Astrocyte (in vitro differentiated cells and primary cell): ENCODE measurements at regions not wholly inside any gene's neighbourhood (a gene's known extent, or its start where the extent isn't known, plus 50 kb on each side); places are given as distances from the start of the nearest gene placed in this dataset.

Source experiments
- DNase-seq: peaks from one replicate; pipeline ENCODE4 v3.0.0-alpha.2; 2010; ENCODE audit warnings: low read depth
- FAIRE-seq: peaks from 2 replicates; lab custom pipeline; 2011; peaks lifted over from hg19 to GRCh38; lab: Jason Lieb, UNC
- H2AFZ ChIP-seq: 2 replicates; pipeline ENCODE4 v1.6.0; 2012; ENCODE audit warnings: low read depth, low read length, inconsistent platforms
- H3K27ac ChIP-seq: 2 replicates; pipeline ENCODE4 v1.5.1; 2011; ENCODE audit warnings: low read depth, low read length, inconsistent platforms
- H3K27me3 ChIP-seq: 2 replicates; pipeline ENCODE4 v1.6.0; 2011; ENCODE audit warnings: low read length, inconsistent platforms; ENCODE audit not compliant: insufficient read depth
- H3K36me3 ChIP-seq: 2 replicates; pipeline ENCODE4 v1.5.1; 2011; ENCODE audit warnings: low read length, inconsistent platforms; ENCODE audit not compliant: insufficient read depth
- H3K4me1 ChIP-seq: 2 replicates; pipeline ENCODE4 v1.5.1; 2011; ENCODE audit warnings: low read length, inconsistent platforms; ENCODE audit not compliant: insufficient read depth
- H3K4me2 ChIP-seq: 2 replicates; pipeline ENCODE4 v1.6.0; 2012; ENCODE audit warnings: low read length, inconsistent platforms
- H3K4me3 ChIP-seq: 2 replicates; pipeline ENCODE4 v1.5.1; 2011; ENCODE audit warnings: low read depth, mild to moderate bottlenecking, low read length, inconsistent platforms; ENCODE audit not compliant: insufficient read depth
- H3K79me2 ChIP-seq: 2 replicates; pipeline ENCODE4 v1.6.0; 2012; ENCODE audit warnings: mild to moderate bottlenecking, low read length, inconsistent platforms; ENCODE audit not compliant: insufficient read depth
- H3K9ac ChIP-seq: 2 replicates; pipeline ENCODE4 v1.6.0; 2012; ENCODE audit warnings: mild to moderate bottlenecking, low read length, inconsistent platforms
- H3K9me3 ChIP-seq: 2 replicates; pipeline ENCODE4 v1.5.1; 2012; ENCODE audit warnings: low read depth, mild to moderate bottlenecking, low read length, inconsistent platforms; ENCODE audit not compliant: insufficient read depth
- H4K20me1 ChIP-seq: 2 replicates; pipeline ENCODE4 v1.6.0; 2012; ENCODE audit warnings: low read length, inconsistent platforms; ENCODE audit not compliant: insufficient read depth
- H3K27ac Mint-ChIP-seq: one replicate; pipeline ENCODE4 v1.8.0; 2021; ENCODE audit warnings: mild to moderate bottlenecking, mixed read lengths; ENCODE audit not compliant: unreplicated experiment
- H3K27me3 Mint-ChIP-seq: one replicate; pipeline ENCODE4 v1.8.0; 2021; ENCODE audit warnings: low read depth, mixed read lengths; ENCODE audit not compliant: unreplicated experiment
- H3K36me3 Mint-ChIP-seq: one replicate; pipeline ENCODE4 v1.8.0; 2021; ENCODE audit warnings: low read depth, mixed read lengths; ENCODE audit not compliant: unreplicated experiment
- H3K4me1 Mint-ChIP-seq: one replicate; pipeline ENCODE4 v1.8.0; 2021; ENCODE audit warnings: low read depth, mixed read lengths; ENCODE audit not compliant: unreplicated experiment
- H3K4me3 Mint-ChIP-seq: one replicate; pipeline ENCODE4 v1.8.0; 2021; ENCODE audit warnings: mild to moderate bottlenecking, moderate library complexity, mixed read lengths; ENCODE audit not compliant: unreplicated experiment
- H3K9me3 Mint-ChIP-seq: one replicate; pipeline ENCODE4 v1.8.0; 2021; ENCODE audit warnings: mild to moderate bottlenecking, mixed read lengths; ENCODE audit not compliant: unreplicated experiment
- EZH2 ChIP-seq: IDR thresholded peaks from 2 replicates; pipeline ENCODE4 v1.6.1; 2012; ENCODE audit warnings: mild to moderate bottlenecking, low read length, inconsistent platforms; ENCODE audit not compliant: insufficient read depth
- TF ChIP-seq, protein P1 (sequence below): IDR thresholded peaks from 2 replicates; pipeline ENCODE4 v1.5.1; 2011; ENCODE audit warnings: low read depth, mild to moderate bottlenecking, inconsistent platforms, low read length, moderate library complexity; ENCODE audit not compliant: insufficient read depth

DNA sequence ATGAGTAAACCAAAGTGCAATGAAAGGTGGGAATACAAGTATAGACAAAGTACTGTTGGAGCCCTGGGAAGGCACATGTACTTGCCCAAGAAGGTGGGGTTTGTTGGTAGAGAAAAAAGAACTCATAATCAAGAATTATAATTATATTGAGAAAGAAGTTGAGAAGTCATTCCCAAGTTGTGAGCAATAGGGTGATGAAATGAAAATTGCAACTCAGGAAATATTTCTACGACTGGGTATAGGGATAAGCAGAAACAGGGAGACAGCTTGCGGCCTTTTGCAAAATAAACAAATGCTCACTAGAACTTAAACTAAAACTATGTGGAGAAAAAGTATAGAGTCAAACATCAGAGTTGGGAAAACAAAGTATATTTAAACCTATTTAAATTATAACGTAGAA lies 250.7 kb upstream of the FAM83B start:
- no peaks in the 10 kb centered on the region for H4K20me1 ChIP-seq
- Mint-ChIP-seq H3K36me3 (no peaks in the 10 kb centered on the region), H3K4me1 (no peaks in the 10 kb centered on the region), H3K9me3 (no peaks in the 10 kb centered on the region), H3K27me3 (no peaks in the 10 kb centered on the region), H3K4me3 (no peak overlapping the region), H3K27ac (no peak overlapping the region)
- H3K9ac ChIP-seq = no peak overlapping the region
- H3K36me3 ChIP-seq = no peaks in the 10 kb centered on the region
- DNase-seq = no peak
- H3K4me1 ChIP-seq = no peaks in the 10 kb centered on the region
- no peak overlapping the region for H2AFZ ChIP-seq
- H3K4me3 ChIP-seq = no peak overlapping the region
- H3K27ac ChIP-seq = no peak overlapping the region
- no peaks in the 10 kb centered on the region for H3K9me3 ChIP-seq
- TF ChIP-seq, protein P1, sequence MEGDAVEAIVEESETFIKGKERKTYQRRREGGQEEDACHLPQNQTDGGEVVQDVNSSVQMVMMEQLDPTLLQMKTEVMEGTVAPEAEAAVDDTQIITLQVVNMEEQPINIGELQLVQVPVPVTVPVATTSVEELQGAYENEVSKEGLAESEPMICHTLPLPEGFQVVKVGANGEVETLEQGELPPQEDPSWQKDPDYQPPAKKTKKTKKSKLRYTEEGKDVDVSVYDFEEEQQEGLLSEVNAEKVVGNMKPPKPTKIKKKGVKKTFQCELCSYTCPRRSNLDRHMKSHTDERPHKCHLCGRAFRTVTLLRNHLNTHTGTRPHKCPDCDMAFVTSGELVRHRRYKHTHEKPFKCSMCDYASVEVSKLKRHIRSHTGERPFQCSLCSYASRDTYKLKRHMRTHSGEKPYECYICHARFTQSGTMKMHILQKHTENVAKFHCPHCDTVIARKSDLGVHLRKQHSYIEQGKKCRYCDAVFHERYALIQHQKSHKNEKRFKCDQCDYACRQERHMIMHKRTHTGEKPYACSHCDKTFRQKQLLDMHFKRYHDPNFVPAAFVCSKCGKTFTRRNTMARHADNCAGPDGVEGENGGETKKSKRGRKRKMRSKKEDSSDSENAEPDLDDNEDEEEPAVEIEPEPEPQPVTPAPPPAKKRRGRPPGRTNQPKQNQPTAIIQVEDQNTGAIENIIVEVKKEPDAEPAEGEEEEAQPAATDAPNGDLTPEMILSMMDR = no peak
- no peak overlapping the region for H3K4me2 ChIP-seq
- FAIRE-seq = no peak
- no peaks in the 10 kb centered on the region for H3K27me3 ChIP-seq
- no peaks in the 10 kb centered on the region for H3K79me2 ChIP-seq

DNA sequence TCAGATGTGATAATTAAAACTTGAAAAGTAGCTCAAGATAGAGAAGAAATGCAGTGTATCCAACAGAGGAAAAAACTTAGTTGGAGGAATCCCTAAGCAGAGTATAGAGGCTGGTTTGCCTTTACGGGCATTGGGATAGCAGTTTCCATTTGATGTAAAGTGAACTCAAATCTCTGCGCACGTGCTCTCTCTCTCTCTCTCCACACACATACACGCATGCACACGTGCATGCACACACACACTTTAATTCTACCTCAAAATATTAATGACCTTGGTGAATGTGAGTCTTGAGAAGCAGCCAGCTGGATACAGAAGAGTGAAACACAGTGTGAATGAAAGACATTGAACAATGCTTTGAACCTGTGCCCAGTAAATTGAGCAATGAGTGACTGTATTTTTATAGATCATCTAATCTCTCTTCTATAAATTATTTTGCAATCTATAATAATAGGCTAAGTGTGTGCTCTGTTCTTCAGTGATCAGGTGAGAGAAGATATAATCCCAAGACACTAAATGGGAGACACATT lies 247.7 kb upstream of the FAM83B start:
- no peaks in the 10 kb centered on the region for H3K36me3 Mint-ChIP-seq
- TF ChIP-seq, protein P1 = no peak
- TF ChIP-seq EZH2 = no peak
- FAIRE-seq = no peak
- Histone ChIP-seq H3K4me2 (no peak overlapping the region), H3K79me2 (no peaks in the 10 kb centered on the region), H4K20me1 (no peaks in the 10 kb centered on the region), H3K4me3 (no peak overlapping the region), H3K27ac (no peak overlapping the region), H3K36me3 (no peaks in the 10 kb centered on the region), H3K27me3 (no peaks in the 10 kb centered on the region), H3K9me3 (no peaks in the 10 kb centered on the region), H3K9ac (no peak overlapping the region), H3K4me1 (no peaks in the 10 kb centered on the region), H2AFZ (no peak overlapping the region)
- no peak overlapping the region for H3K27ac Mint-ChIP-seq
- no peak overlapping the region for H3K4me3 Mint-ChIP-seq
- no peaks in the 10 kb centered on the region for H3K4me1 Mint-ChIP-seq
- DNase-seq = no peak
- H3K27me3 Mint-ChIP-seq = no peaks in the 10 kb centered on the region
- no peaks in the 10 kb centered on the region for H3K9me3 Mint-ChIP-seq

DNA sequence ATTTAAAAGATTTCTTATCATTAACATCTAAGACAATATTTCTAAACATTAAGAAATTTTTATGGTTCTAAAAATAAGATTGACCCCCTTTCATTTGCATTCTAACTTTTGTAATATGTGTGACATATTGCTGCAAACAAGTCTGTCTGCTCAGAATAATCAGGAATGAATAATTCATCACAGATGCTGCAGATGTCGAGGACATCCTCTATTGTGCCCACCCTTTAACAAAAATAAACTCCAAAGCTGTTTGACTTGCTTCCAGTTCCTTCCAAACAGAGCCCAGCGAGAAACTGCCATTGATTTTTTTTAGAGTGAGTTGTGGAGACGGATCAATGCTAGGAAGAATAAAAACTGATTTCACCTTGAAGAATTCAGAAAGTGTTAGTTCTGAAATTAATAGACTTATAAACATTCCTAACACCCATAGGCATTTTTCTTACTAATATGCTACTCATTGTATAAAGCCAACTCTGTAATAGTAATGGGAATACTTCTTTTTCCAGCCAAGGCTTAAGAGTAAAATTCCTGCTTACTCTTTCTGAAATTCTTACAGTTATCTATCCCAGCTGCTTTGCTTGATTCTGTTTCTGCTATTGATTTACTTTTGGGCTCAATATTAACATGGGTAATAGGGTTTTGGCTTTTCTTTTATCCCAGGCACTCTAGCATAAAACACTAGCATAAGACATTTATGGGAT lies 244.8 kb upstream of the FAM83B start:
- Histone ChIP-seq H3K4me2 (no peak overlapping the region), H3K27me3 (no peaks in the 10 kb centered on the region), H3K9me3 (no peaks in the 10 kb centered on the region), H3K4me3 (no peak overlapping the region), H3K9ac (no peak overlapping the region), H3K36me3 (no peaks in the 10 kb centered on the region), H3K27ac (no peak overlapping the region), H2AFZ (no peak overlapping the region), H3K4me1 (no peaks in the 10 kb centered on the region), H3K79me2 (no peaks in the 10 kb centered on the region), H4K20me1 (no peaks in the 10 kb centered on the region)
- no peaks in the 10 kb centered on the region for H3K4me1 Mint-ChIP-seq
- DNase-seq (no peak), FAIRE-seq (no peak)
- H3K27me3 Mint-ChIP-seq = no peaks in the 10 kb centered on the region
- no peak overlapping the region for H3K4me3 Mint-ChIP-seq
- H3K9me3 Mint-ChIP-seq = peaks cover 2% of the 10 kb centered on the region
- no peak overlapping the region for H3K27ac Mint-ChIP-seq
- no peaks in the 10 kb centered on the region for H3K36me3 Mint-ChIP-seq
- no peak for TF ChIP-seq EZH2
- TF ChIP-seq, protein P1 = no peak
